DMS53 treated with DMSO at 0.1 percent for 48 hours (cell line): ENCODE measurements at regions not wholly inside any gene's neighbourhood (a gene's known extent, or its start where the extent isn't known, plus 50 kb on each side); places are given as distances from the start of the nearest gene placed in this dataset.
"Not testable (repeated sequence)": the region's sequence is repeated elsewhere in the genome, so short reads cannot be mapped to it uniquely, and the experiment has no call there.

ENCODE experiments used
- DNase-seq: peaks from one replicate; lab custom pipeline; 2025; ENCODE audit not compliant: unreplicated experiment; lab: John Stamatoyannopoulos, UW

- DNase-seq = no peak
Measured at GRCh38 chr4:150021483-150021882, 56.8 kb upstream of the DCLK2 start.

- no peak for DNase-seq
Measured at GRCh38 chr4:150023489-150023888, 54.8 kb upstream of the DCLK2 start.

- not testable (repeated sequence) for DNase-seq
Measured at GRCh38 chr4:150026987-150027386, 51.3 kb upstream of the DCLK2 start.
